NCI-H69 (cell line): ENCODE measurements at regions not wholly inside any gene's neighbourhood (a gene's known extent, or its start where the extent isn't known, plus 50 kb on each side); places are given as distances from the start of the nearest gene placed in this dataset.

Experiments used
- DNase-seq: peaks from one replicate; lab custom pipeline; 2025; lab: John Stamatoyannopoulos, UW

DNA sequence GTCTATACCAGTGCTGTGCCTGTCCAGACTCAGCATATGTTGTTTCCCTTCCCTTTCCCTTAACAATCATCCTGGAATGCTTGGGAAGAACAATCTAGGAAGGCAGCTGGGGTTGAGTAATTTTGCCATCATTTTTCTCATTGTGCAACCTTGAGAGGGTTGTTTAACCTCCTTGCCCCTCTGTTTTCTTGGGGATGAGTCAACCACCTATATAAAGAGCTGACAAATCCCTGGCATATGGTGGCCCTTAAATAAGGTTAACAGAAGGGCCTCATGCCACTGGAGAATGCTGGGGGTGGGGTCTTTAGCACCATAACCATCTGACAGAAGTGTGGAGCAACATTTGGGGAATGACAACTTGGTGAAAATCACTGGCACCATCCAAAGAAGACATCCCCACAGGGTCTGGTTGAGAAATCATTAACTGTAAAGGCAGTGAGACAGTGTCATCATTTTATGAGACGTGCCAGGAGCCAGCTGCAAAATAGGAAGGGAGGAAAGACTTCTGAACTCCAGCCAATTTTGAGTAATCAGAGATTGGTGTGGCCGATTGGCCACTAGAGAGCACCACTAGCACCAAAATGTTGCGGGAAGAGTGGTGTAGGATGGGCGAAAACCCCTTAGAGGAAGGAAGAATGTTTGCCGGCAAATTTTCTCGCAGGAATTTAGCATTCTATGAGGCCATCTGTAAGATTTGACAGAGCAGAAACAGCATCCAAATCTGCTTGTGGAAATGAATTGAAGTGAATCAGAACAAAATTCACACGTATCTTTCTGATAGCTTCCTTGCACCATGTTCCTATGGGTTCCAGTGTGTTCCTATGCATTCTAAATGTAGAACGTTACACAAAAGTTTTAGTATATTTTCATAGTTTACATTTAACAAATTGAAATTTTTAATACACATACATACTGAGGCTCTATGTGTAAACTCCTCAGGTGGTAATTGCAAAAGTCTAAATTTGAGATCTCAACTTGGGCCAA lies 113.8 kb downstream of the MSX2 start:
- peak; percentile 21 for DNase-seq

DNA sequence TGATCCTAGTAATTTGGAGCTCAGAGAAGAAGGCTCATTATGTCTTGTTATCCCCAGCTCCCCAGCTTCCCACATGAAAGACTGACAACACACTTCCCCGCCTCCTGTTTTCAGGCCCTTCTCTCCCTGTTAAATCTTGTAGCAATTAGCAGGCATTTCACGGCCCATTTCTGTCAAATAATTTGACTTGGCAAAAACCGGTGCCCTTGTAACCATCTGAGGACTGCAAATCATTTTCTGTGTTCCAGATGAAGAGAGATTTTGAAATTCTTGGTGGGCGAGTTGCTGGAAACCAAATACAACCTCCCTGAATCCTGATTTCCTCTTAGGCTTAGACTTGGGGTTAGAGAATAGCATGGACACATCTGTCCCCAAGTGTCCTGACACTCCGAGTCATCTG lies 109.7 kb downstream of the MSX2 start:
- DNase-seq, result no peak

DNA sequence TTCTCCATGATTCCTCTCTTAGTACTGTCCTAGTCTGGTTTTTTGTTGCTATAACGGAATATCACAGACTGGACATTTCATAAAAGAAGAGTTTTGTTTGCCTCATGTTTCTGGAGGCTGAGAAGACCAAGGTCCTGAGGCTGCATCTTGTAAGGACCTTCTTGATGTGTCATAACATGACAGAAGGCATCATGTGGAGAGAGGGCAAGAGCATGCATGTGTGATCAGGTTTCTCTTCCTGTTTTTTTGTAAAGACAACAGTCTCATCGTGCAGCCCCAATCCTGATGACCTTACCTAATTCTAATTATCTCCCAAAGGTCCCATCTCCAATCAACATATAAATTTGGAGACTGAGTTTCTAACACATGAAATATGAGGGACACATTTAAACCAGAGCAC lies 108.4 kb downstream of the MSX2 start:
- no peak for DNase-seq

- no peak for DNase-seq
Measured at GRCh38 chr5:174832025-174832424, 107.6 kb downstream of the MSX2 start.

GRCh38 chr5:174831031-174831660 lies 106.8 kb downstream of the MSX2 start:
- DNase-seq, result no peak

GRCh38 chr5:174829511-174829864 lies 105.1 kb downstream of the MSX2 start:
- peak; percentile 11 for DNase-seq

- no peak for DNase-seq
Measured at GRCh38 chr5:174828804-174829510, 104.6 kb downstream of the MSX2 start.

DNA sequence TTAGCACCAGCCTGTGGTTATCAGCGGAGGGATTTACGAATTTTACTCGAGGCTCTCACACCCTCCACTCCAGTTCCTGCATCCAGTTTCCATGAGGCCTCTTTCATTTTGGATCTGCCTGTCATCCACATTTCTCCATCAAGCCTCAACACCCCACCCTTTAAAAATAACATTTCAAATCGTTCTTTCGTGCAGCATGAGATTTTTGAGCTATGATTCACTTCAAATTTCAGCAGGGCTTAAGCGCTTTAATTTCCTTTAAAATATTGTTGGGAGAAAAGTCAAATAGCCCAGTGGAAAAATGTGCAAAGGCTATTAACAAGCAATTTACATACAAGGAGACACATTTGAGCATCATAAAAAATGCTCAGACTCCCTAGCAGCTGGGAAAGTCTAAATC lies 103.2 kb downstream of the MSX2 start:
- no peak for DNase-seq

GRCh38 chr5:174825587-174825986 lies 101.2 kb downstream of the MSX2 start:
- DNase-seq, result no peak

DNA sequence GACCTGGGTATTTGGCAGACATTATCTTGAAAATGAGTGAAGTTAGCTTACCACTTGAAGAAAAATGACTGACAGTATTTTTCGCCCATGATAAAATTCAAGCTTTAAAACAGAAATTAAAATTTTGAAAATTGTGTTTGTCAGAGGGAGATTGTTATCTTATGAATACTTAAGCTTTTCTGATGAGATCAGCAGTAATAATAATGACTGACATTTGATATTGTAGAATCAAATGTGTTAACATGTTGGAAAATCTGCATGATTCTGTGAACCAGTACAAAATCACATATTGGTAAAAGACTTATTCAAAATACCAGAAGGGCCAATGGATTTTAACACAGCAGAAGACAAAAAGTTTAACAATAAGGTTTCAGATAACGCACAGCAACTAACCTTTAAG lies 94.0 kb downstream of the MSX2 start:
- no peak for DNase-seq

GRCh38 chr5:174817610-174818009 lies 93.2 kb downstream of the MSX2 start:
- DNase-seq, result no peak

DNA sequence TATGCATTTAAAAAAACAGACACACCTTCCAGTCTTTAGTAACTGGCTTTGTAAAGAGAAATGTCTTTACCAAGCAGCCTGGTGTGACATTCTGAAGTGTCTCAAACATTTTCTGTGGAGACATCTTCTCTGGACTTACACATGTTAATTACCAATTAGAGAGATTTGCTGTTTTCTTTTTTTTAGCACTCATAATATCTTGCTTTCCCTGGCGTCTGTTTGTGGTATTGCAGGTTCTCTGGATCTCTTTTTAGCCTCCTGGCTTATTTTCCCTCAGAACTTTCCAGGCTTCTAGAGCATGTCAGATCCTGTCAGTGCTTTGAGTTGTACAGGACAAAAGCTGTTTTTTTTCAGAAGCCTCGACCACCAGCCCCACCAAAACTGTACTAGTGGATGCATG lies 92.5 kb downstream of the MSX2 start:
- no peak for DNase-seq

DNA sequence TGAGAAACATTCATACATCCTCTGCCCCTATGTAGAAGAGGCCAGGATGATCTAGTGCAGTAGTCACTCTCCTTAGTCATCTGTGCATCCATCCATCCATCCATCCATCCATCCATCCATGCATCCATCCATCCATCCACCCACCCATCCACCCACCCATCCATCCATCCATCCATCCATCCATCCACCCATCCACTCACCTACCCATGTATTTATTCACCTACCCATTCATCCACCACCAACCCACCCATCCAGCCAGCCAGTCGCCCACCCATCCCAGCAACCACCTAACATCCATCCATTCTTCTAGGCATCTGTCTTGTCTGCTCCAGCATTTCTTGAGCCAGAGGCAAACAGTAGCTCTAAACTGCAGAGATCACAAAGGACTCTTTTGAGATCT lies 87.1 kb downstream of the MSX2 start:
- no peak for DNase-seq

- DNase-seq, result no peak
Measured at GRCh38 chr5:174810796-174811195, 86.4 kb downstream of the MSX2 start.

DNA sequence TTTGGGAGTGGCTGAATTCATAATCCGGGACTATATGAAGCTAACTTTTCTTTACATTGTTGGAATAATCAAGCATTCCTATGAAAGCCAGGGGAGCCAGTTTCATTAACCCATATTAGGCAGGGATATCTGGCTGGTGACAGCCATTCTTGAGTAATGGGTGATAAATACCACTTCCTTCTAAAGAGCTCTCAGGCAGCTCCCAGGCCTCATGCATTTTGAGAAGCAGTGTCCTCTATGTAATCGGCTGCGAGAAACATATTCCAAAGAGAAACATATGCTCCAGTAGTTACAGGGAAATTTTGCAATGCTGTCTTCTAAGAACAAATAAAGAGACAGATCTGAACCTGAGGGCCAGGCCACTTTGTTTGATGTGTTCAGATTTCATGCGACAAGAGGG lies 83.1 kb downstream of the MSX2 start:
- no peak for DNase-seq

- DNase-seq, result no peak
Measured at GRCh38 chr5:174806729-174807128, 82.3 kb downstream of the MSX2 start.

DNA sequence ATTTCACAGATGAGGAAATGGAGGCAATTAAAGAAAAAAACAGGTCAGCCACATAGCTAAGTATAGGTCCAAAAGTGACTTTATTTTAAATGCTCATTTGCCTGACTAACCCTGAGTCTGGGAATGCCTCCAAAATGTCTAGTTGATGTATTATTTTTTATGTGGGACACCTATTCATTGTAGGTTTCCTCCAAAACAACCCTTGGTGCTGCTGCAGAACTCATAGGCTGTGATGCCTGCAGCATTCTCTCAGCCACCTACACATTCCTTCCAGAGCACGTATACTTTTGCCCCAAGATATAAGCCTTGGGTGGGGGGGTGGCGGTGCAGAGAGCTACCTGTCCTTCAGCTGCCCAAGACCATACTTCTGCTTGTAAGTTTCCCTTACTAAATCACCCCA lies 77.4 kb downstream of the MSX2 start:
- no peak for DNase-seq

GRCh38 chr5:174800435-174800834 lies 76.1 kb downstream of the MSX2 start:
- DNase-seq, result no peak

- no peak for DNase-seq
Measured at GRCh38 chr5:174799121-174799520, 74.7 kb downstream of the MSX2 start.

DNA sequence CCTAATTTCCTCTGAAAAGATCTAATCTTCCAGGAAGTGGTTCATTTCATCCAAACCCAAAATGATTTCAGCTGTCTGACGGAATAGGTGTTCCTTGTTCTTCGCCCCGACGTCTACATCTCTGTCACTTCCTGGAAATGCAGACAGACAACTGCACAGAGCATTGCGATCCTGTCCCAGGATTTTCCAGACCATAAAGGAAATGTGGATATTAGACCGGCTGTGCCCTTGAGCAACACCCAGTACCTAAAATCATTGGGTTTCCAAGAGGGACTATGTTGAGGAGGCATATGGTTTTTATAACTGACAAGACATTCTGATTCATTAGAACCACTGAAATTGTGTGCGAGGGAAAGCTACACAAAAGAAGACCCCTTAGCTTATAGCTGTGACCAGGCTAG lies 74.2 kb downstream of the MSX2 start:
- no peak for DNase-seq

- no peak for DNase-seq
Measured at GRCh38 chr5:174796711-174797192, 72.4 kb downstream of the MSX2 start.

DNA sequence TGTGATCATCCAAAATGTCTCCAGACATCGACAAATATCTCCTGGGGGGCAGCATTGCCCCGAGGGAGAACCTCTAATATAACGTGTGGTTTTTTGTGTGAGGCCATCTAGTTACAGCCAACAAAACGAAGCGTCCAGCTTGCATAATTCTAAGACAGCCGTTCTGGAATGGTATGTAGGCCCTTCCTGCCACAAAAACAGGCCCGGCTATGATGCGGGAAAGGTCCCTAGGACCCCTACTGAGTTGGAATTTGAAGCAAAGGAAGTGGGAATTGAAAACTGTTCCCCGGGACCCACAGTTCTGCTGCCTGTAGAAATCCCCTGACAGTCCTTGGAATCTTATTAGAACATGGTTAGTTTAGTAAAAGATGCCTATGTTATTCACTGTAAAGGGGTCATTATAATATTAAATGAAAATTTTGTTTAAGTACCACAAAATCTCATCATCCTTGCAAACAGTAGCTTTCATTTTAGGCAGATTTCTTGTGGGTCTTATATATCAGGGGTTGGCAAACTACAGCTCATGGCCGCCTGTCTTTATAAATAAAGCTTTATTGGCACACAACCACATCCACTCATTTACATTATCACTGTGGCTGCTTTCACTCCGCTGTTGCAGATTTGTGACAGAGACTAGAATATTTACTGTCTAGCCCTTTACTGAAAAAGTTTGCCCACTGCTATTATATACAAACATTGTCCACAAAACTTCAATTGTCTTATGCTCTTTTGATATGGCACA lies 70.7 kb downstream of the MSX2 start:
- DNase-seq, result no peak
